ENCODE measurements at regions not wholly inside any gene's neighbourhood (a gene's known extent, or its start where the extent isn't known, plus 50 kb on each side); places are given as distances from the start of the nearest gene placed in this dataset.

- H3K4me3 ChIP-seq (ENCODE audit: low read depth, low read length): no peak overlapping the region
- TF ChIP-seq CTCF (IDR thresholded peaks at IDR 0.05; ENCODE audit: borderline replicate concordance, insufficient read depth, low read depth, low read length): no peak
Measured at GRCh38 chr1:200230671-200231070, 179.2 kb downstream of the ZNF281 start.

GRCh38 chr1:200228486-200228885, 181.3 kb downstream of the ZNF281 start:
- no peak overlapping the region for H3K4me3 ChIP-seq (ENCODE audit: low read depth, low read length)
- TF ChIP-seq CTCF (IDR thresholded peaks at IDR 0.05; ENCODE audit: borderline replicate concordance, insufficient read depth, low read depth, low read length): no peak

GRCh38 chr1:200228081-200228480, 181.8 kb downstream of the ZNF281 start:
- no peak overlapping the region for H3K4me3 ChIP-seq (ENCODE audit: low read depth, low read length)

More at GRCh38 chr1:200228081-200228480, 181.8 kb downstream of the ZNF281 start:
- TF ChIP-seq CTCF (IDR thresholded peaks at IDR 0.05; ENCODE audit: borderline replicate concordance, insufficient read depth, low read depth, low read length): no peak
